ENCODE measurements at regions not wholly inside any gene's neighbourhood (a gene's known extent, or its start where the extent isn't known, plus 50 kb on each side); places are given as distances from the start of the nearest gene placed in this dataset.

GRCh38 chr1:42002220-42002619, 83.5 kb upstream of the HIVEP3 start:
- TF ChIP-seq CTCF (IDR thresholded peaks at IDR 0.05) (no peak), POLR2A (IDR thresholded peaks at IDR 0.05) (no peak)
